ENCODE measurements at regions not wholly inside any gene's neighbourhood (a gene's known extent, or its start where the extent isn't known, plus 50 kb on each side); places are given as distances from the start of the nearest gene placed in this dataset.

DNA sequence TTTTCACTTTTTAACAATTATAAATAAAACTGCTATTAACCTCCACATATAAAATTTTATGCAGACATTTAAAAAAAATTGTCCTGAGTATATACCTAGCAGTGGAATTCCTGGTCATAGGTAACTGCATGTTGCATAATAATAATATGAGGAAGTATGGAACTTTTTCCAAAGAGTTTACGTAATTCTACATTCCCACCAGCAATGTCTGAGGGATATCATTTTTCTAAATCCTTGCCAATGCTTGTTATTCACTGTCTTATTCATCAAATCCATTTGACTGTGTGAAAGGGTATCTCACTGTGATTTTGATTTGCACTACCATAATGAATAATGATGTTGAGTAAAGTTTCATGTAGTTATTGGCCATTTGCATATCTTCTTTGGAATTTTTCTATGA, 393.8 kb downstream of the LRFN5 start (continued):
- TF ChIP-seq FOXJ3 (CRISPR knock-in tag; IDR thresholded peaks at IDR 0.05) = no peak
- TF ChIP-seq PBX3 (IDR thresholded peaks at IDR 0.05) = no peak
- no peak for TF ChIP-seq CHD2 (IDR thresholded peaks at IDR 0.05; ENCODE audit: low read length, partially characterized antibody)
- no peak for TF ChIP-seq RFX5 (IDR thresholded peaks at IDR 0.05; ENCODE audit: low read length)

GRCh38 chr14:41993687-41994086, 387.0 kb downstream of the LRFN5 start:
- TF ChIP-seq IRF3 (IDR thresholded peaks at IDR 0.05; ENCODE audit: low read depth, low read length) (no peak), FOXJ3 (CRISPR knock-in tag; IDR thresholded peaks at IDR 0.05) (no peak), REST (IDR thresholded peaks at IDR 0.05; ENCODE audit: low read depth, low read length) (no peak), SIN3A (IDR thresholded peaks at IDR 0.05; ENCODE audit: borderline replicate concordance, low read depth, low read length) (no peak), RFX5 (IDR thresholded peaks at IDR 0.05; ENCODE audit: low read length) (no peak), ZBTB33 (IDR thresholded peaks at IDR 0.05; ENCODE audit: borderline replicate concordance, low read depth) (no peak), FOXM1 (IDR thresholded peaks at IDR 0.05; ENCODE audit: low read depth) (no peak), FOSL2 (IDR thresholded peaks at IDR 0.05; ENCODE audit: borderline replicate concordance, low read depth) (no peak), ELF1 (IDR thresholded peaks at IDR 0.05) (no peak), POLR2AphosphoS5 (IDR thresholded peaks at IDR 0.05; ENCODE audit: low read depth, low read length) (no peak), EZH2phosphoT487 (IDR thresholded peaks at IDR 0.05; ENCODE audit: borderline replicate concordance, low read depth) (no peak), TCF12 (IDR thresholded peaks at IDR 0.05) (no peak)
- TF ChIP-seq, protein P1, sequence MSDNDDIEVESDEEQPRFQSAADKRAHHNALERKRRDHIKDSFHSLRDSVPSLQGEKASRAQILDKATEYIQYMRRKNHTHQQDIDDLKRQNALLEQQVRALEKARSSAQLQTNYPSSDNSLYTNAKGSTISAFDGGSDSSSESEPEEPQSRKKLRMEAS (IDR thresholded peaks at IDR 0.05; ENCODE audit: low read depth) = no peak
- TF ChIP-seq, protein P2, sequence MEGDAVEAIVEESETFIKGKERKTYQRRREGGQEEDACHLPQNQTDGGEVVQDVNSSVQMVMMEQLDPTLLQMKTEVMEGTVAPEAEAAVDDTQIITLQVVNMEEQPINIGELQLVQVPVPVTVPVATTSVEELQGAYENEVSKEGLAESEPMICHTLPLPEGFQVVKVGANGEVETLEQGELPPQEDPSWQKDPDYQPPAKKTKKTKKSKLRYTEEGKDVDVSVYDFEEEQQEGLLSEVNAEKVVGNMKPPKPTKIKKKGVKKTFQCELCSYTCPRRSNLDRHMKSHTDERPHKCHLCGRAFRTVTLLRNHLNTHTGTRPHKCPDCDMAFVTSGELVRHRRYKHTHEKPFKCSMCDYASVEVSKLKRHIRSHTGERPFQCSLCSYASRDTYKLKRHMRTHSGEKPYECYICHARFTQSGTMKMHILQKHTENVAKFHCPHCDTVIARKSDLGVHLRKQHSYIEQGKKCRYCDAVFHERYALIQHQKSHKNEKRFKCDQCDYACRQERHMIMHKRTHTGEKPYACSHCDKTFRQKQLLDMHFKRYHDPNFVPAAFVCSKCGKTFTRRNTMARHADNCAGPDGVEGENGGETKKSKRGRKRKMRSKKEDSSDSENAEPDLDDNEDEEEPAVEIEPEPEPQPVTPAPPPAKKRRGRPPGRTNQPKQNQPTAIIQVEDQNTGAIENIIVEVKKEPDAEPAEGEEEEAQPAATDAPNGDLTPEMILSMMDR (IDR thresholded peaks at IDR 0.05) = no peak
- H3K9ac ChIP-seq = no peak overlapping the region
- ChIA-PET CTCF (no interaction called here), POLR2A (no interaction called here)
- DNase-seq = no peak
- no peak overlapping the region for H3K27ac ChIP-seq (ENCODE audit: low read depth in 2 of 2, low read length in 1 of 2)
- no peak overlapping the region for H3K4me2 ChIP-seq
- no peaks in the 10 kb centered on the region; a peak in 1 of 4 replicates for H3K4me1 ChIP-seq (ENCODE audit: control insufficient read depth in 1 of 2, insufficient read depth in 2 of 2, low read depth in 1 of 2, low read length in 1 of 2)
- no peaks in the 10 kb centered on the region for H4K20me1 ChIP-seq (ENCODE audit: insufficient read depth)
- H3K36me3 ChIP-seq (replicated peaks in 1 of 2; ENCODE audit: control insufficient read depth in 1 of 2, insufficient read depth in 2 of 2, low read length in 1 of 2) = no peaks in the 10 kb centered on the region
- no peaks in the 10 kb centered on the region for H3F3A ChIP-seq (replicated peaks; ENCODE audit: insufficient read depth)
- H3K27me3 ChIP-seq (ENCODE audit: insufficient read depth) = no peaks in the 10 kb centered on the region
- H3K9me2 ChIP-seq = no peaks in the 10 kb centered on the region
- no peaks in the 10 kb centered on the region for H3K9me3 ChIP-seq
- WGBS (ENCODE audit: low lambda C conversion rate) = 8% methylated on average over 1 of the region's 1 CpG
- no peak overlapping the region for H3K4me3 ChIP-seq (ENCODE audit: low read depth in 2 of 2, low read length in 1 of 2)
- H2AFZ ChIP-seq (ENCODE audit: low read depth) = no peak overlapping the region
- no peaks in the 10 kb centered on the region for H3K79me2 ChIP-seq (ENCODE audit: insufficient read depth)

All from SK-N-SH (cell line).